ENCODE measurements at regions not wholly inside any gene's neighbourhood (a gene's known extent, or its start where the extent isn't known, plus 50 kb on each side); places are given as distances from the start of the nearest gene placed in this dataset.
"Not testable (repeated sequence)": the region's sequence is repeated elsewhere in the genome, so short reads cannot be mapped to it uniquely, and the experiment has no call there.

DNA sequence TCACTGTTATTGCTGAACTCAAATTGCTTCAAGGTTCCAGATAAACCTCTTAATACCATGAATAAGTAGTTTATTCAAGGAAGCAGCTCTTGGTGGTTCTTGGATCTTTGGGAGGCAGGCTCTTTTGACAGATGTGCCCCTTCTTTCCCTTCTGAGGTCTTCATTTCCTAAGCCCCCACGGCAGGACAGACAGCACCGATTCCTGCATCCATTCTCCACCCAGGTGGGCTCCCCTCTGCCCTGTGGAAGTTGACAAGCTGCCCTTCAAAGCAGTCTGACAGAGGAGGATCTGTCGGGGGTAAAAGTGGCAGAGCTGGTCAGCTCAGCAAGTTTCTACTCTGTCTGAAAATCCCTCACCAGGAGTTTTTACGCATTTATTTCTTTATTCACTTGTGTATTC, 605.3 kb upstream of the B3GAT1 start:
- H3K27ac ChIP-seq (ENCODE audit: low read length): no peak overlapping the region
- H3K9me3 ChIP-seq (ENCODE audit: control insufficient read depth, insufficient read depth, low read length): no peaks in the 10 kb centered on the region
- DNase-seq (ENCODE audit: low read depth, low spot score): no peak
- H3K4me1 ChIP-seq (ENCODE audit: control insufficient read depth, insufficient read depth, low read length): no peaks in the 10 kb centered on the region
- no peaks in the 10 kb centered on the region for H3K27me3 ChIP-seq (ENCODE audit: control insufficient read depth, insufficient read depth, low read length)
- WGBS (ENCODE audit: insufficient coverage, insufficient read length): no CpG with 5 or more reads among the region's 4 CpGs
- H3K36me3 ChIP-seq (ENCODE audit: control insufficient read depth, insufficient read depth, low read length): no peaks in the 10 kb centered on the region
- no peak overlapping the region for H3K4me3 ChIP-seq (ENCODE audit: low read length)

DNA sequence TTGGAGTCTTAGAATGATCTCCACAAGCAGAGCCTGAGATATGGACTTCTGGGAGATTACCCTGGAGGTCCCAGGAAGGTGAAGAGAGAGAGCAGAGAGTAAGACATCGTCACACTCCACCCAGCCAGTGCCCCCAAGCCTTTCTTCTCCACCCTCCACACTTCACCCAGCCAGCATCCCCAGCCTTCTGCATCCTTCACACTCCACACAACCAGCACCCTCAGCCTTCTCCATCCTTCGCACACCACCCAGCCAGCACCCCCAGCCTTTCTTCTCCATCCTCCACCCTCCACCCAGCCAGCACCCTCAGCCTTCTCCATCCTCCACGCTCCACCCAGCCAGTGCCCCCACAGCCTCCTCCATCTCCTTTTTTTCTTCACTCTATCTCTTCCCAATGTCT, 603.9 kb upstream of the B3GAT1 start:
- H3K27ac ChIP-seq (ENCODE audit: low read length): no peak overlapping the region
- no peak for DNase-seq (ENCODE audit: low read depth, low spot score)
- H3K9me3 ChIP-seq (ENCODE audit: control insufficient read depth, insufficient read depth, low read length): no peaks in the 10 kb centered on the region
- no peaks in the 10 kb centered on the region for H3K27me3 ChIP-seq (ENCODE audit: control insufficient read depth, insufficient read depth, low read length)
- WGBS (ENCODE audit: insufficient coverage, insufficient read length): no CpG with 5 or more reads among the region's 3 CpGs
- no peaks in the 10 kb centered on the region for H3K4me1 ChIP-seq (ENCODE audit: control insufficient read depth, insufficient read depth, low read length)
- no peak overlapping the region for H3K4me3 ChIP-seq (ENCODE audit: low read length)
- H3K36me3 ChIP-seq (ENCODE audit: control insufficient read depth, insufficient read depth, low read length): no peaks in the 10 kb centered on the region

DNA sequence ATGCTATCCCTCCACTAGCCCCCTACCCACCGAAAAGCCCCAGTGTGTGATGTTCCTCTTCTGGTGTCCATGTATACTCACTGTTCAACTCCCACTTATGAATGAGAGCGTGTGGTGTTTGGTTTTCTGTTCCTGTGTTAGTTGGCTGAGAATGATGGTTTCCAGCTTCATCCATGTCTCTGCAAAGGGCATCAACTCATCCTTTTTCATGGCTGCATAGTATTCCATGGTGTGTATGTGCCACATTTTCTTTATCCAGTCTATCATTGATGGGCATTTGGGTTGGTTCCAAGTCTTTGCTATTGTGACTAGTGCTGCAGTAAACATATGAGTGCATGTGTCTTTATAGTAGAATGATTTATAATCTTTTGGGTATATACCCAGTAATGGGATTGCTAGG, 599.3 kb upstream of the B3GAT1 start:
- H3K27ac ChIP-seq (ENCODE audit: low read length); H3K27me3 ChIP-seq (ENCODE audit: control insufficient read depth, insufficient read depth, low read length); H3K36me3 ChIP-seq (ENCODE audit: control insufficient read depth, insufficient read depth, low read length); H3K4me3 ChIP-seq (ENCODE audit: low read length); H3K4me1 ChIP-seq (ENCODE audit: control insufficient read depth, insufficient read depth, low read length); H3K9me3 ChIP-seq (ENCODE audit: control insufficient read depth, insufficient read depth, low read length); DNase-seq (ENCODE audit: low read depth, low spot score): not testable (repeated sequence)
- WGBS (ENCODE audit: insufficient coverage, insufficient read length): no CpG with 5 or more reads among the region's 2 CpGs

GRCh38 chr11:135009125-135009524, 597.1 kb upstream of the B3GAT1 start:
- H3K9me3 ChIP-seq (ENCODE audit: control insufficient read depth, insufficient read depth, low read length): no peaks in the 10 kb centered on the region
- no peak overlapping the region for H3K27ac ChIP-seq (ENCODE audit: low read length)
- H3K27me3 ChIP-seq (ENCODE audit: control insufficient read depth, insufficient read depth, low read length): no peaks in the 10 kb centered on the region
- H3K4me1 ChIP-seq (ENCODE audit: control insufficient read depth, insufficient read depth, low read length): no peaks in the 10 kb centered on the region
- no peak for DNase-seq (ENCODE audit: low read depth, low spot score)
- no CpG with 5 or more reads among the region's 6 CpGs for WGBS (ENCODE audit: insufficient coverage, insufficient read length)
- H3K4me3 ChIP-seq (ENCODE audit: low read length): no peak overlapping the region
- H3K36me3 ChIP-seq (ENCODE audit: control insufficient read depth, insufficient read depth, low read length): no peaks in the 10 kb centered on the region

GRCh38 chr11:135008412-135008811, 596.4 kb upstream of the B3GAT1 start:
- H3K27me3 ChIP-seq (ENCODE audit: control insufficient read depth, insufficient read depth, low read length): no peaks in the 10 kb centered on the region
- no peaks in the 10 kb centered on the region for H3K36me3 ChIP-seq (ENCODE audit: control insufficient read depth, insufficient read depth, low read length)
- WGBS (ENCODE audit: insufficient coverage, insufficient read length): no CpG with 5 or more reads among the region's 4 CpGs
- no peaks in the 10 kb centered on the region for H3K9me3 ChIP-seq (ENCODE audit: control insufficient read depth, insufficient read depth, low read length)
- no peak overlapping the region for H3K4me3 ChIP-seq (ENCODE audit: low read length)
- no peak for DNase-seq (ENCODE audit: low read depth, low spot score)
- H3K4me1 ChIP-seq (ENCODE audit: control insufficient read depth, insufficient read depth, low read length): no peaks in the 10 kb centered on the region
- no peak overlapping the region for H3K27ac ChIP-seq (ENCODE audit: low read length)

- no peak for DNase-seq (ENCODE audit: low read depth, low spot score)
- no peaks in the 10 kb centered on the region for H3K9me3 ChIP-seq (ENCODE audit: control insufficient read depth, insufficient read depth, low read length)
- no peak overlapping the region for H3K4me3 ChIP-seq (ENCODE audit: low read length)
- no peak overlapping the region for H3K27ac ChIP-seq (ENCODE audit: low read length)
- H3K4me1 ChIP-seq (ENCODE audit: control insufficient read depth, insufficient read depth, low read length): no peaks in the 10 kb centered on the region
- H3K27me3 ChIP-seq (ENCODE audit: control insufficient read depth, insufficient read depth, low read length): no peaks in the 10 kb centered on the region
- WGBS (ENCODE audit: insufficient coverage, insufficient read length): no CpG with 5 or more reads among the region's 4 CpGs
- H3K36me3 ChIP-seq (ENCODE audit: control insufficient read depth, insufficient read depth, low read length): no peaks in the 10 kb centered on the region
Measured at GRCh38 chr11:135008001-135008405, 596.0 kb upstream of the B3GAT1 start.

DNA sequence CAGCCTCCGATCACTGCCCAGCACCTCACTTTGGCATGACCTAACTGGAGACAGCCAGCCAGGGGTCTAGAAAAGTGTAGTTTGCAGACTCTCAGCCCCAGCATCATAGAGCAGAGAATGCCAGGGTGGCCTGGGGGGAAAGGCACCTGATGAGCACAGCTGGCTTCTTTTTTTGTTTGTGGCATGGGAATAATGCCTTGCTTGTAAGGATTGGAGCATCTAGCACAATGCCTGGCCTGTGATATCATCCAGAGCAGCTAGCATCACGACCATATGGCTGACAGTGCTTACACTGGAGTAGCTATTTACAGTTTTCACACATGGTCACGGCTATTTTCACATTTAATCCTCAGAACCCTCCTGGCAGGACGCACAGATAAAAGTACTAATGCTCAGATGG, 594.8 kb upstream of the B3GAT1 start:
- Histone ChIP-seq H3K36me3 (ENCODE audit: control insufficient read depth, insufficient read depth, low read length) (no peaks in the 10 kb centered on the region), H3K4me1 (ENCODE audit: control insufficient read depth, insufficient read depth, low read length) (no peaks in the 10 kb centered on the region), H3K4me3 (ENCODE audit: low read length) (no peak overlapping the region), H3K27ac (ENCODE audit: low read length) (no peak overlapping the region), H3K27me3 (ENCODE audit: control insufficient read depth, insufficient read depth, low read length) (no peaks in the 10 kb centered on the region), H3K9me3 (ENCODE audit: control insufficient read depth, insufficient read depth, low read length) (no peaks in the 10 kb centered on the region)
- no CpG with 5 or more reads among the region's 4 CpGs for WGBS (ENCODE audit: insufficient coverage, insufficient read length)
- no peak for DNase-seq (ENCODE audit: low read depth, low spot score)

- no peaks in the 10 kb centered on the region for H3K36me3 ChIP-seq (ENCODE audit: control insufficient read depth, insufficient read depth, low read length)
- H3K9me3 ChIP-seq (ENCODE audit: control insufficient read depth, insufficient read depth, low read length): no peaks in the 10 kb centered on the region
- no peak for DNase-seq (ENCODE audit: low read depth, low spot score)
- H3K27me3 ChIP-seq (ENCODE audit: control insufficient read depth, insufficient read depth, low read length): no peaks in the 10 kb centered on the region
- no peaks in the 10 kb centered on the region; the same call in 1 of the 2 replicates for H3K4me1 ChIP-seq (ENCODE audit: control insufficient read depth, insufficient read depth, low read length)
- H3K4me3 ChIP-seq (ENCODE audit: low read length): no peak overlapping the region
- H3K27ac ChIP-seq (ENCODE audit: low read length): no peak overlapping the region
- WGBS (ENCODE audit: insufficient coverage, insufficient read length): no CpG with 5 or more reads among the region's 5 CpGs
Measured at GRCh38 chr11:135004495-135004894, 592.5 kb upstream of the B3GAT1 start.

GRCh38 chr11:135002236-135002635, 590.2 kb upstream of the B3GAT1 start:
- DNase-seq (ENCODE audit: low read depth, low spot score): no peak
- no peak overlapping the region for H3K4me3 ChIP-seq (ENCODE audit: low read length)
- no peaks in the 10 kb centered on the region for H3K9me3 ChIP-seq (ENCODE audit: control insufficient read depth, insufficient read depth, low read length)

DNA sequence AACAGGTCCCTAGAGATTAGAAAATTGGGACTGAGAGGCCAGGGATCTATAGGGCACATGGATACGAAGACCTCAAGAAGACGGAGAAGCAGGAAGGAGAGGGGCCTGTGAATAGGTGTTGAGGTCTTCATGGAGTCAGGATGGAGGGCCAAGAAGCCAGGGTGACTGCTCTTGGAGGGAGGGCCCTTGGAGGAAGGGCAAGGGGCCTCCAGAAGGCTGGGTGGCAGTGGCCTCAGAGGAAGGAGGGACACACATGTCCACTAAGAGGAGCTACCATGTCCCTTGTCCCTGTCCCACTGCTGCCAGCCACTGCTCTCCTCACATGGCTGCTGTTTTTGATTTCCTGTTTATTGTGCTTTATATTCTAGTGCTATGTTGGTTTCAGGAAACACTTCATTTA, 589.5 kb upstream of the B3GAT1 start:
- Histone ChIP-seq H3K27me3 (ENCODE audit: control insufficient read depth, insufficient read depth, low read length) (no peaks in the 10 kb centered on the region), H3K27ac (ENCODE audit: low read length) (no peak overlapping the region), H3K4me1 (ENCODE audit: control insufficient read depth, insufficient read depth, low read length) (no peaks in the 10 kb centered on the region; the same call in 1 of the 2 replicates), H3K4me3 (ENCODE audit: low read length) (no peak overlapping the region), H3K36me3 (ENCODE audit: control insufficient read depth, insufficient read depth, low read length) (no peaks in the 10 kb centered on the region), H3K9me3 (ENCODE audit: control insufficient read depth, insufficient read depth, low read length) (no peaks in the 10 kb centered on the region)
- DNase-seq (ENCODE audit: low read depth, low spot score): no peak
- no CpG with 5 or more reads among the region's 2 CpGs for WGBS (ENCODE audit: insufficient coverage, insufficient read length)

More at GRCh38 chr11:135002236-135002635, 590.2 kb upstream of the B3GAT1 start:
- Histone ChIP-seq H3K36me3 (ENCODE audit: control insufficient read depth, insufficient read depth, low read length) (no peaks in the 10 kb centered on the region), H3K27ac (ENCODE audit: low read length) (no peak overlapping the region), H3K4me1 (ENCODE audit: control insufficient read depth, insufficient read depth, low read length) (no peaks in the 10 kb centered on the region; the same call in 1 of the 2 replicates), H3K27me3 (ENCODE audit: control insufficient read depth, insufficient read depth, low read length) (no peaks in the 10 kb centered on the region)

DNA sequence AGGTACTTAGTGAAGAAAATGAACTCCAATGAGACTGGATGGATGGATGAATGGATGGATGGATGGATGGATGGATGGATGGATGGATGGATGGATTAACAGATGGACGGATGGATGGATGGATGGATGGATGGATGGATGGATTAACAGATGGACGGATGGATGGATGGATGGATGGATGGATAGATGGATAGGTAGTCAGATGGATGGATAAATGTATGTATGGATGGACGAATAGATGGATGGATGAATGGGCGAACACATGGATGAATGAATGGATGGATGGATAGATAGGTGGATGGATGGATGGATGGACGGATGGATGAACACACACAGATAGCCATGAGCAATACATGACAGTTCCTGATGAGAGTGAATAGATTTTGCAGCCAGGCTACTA, 589.0 kb upstream of the B3GAT1 start:
- 100% methylated on average over 2 of the region's 5 CpGs for WGBS (ENCODE audit: insufficient coverage, insufficient read length)
- H3K36me3 ChIP-seq (ENCODE audit: control insufficient read depth, insufficient read depth, low read length); DNase-seq (ENCODE audit: low read depth, low spot score); H3K4me1 ChIP-seq (ENCODE audit: control insufficient read depth, insufficient read depth, low read length); H3K27ac ChIP-seq (ENCODE audit: low read length); H3K4me3 ChIP-seq (ENCODE audit: low read length); H3K27me3 ChIP-seq (ENCODE audit: control insufficient read depth, insufficient read depth, low read length); H3K9me3 ChIP-seq (ENCODE audit: control insufficient read depth, insufficient read depth, low read length): not testable (repeated sequence)

All from iPS DF 6.9 (cell line).